ENCODE measurements at regions not wholly inside any gene's neighbourhood (a gene's known extent, or its start where the extent isn't known, plus 50 kb on each side); places are given as distances from the start of the nearest gene placed in this dataset.

DNA sequence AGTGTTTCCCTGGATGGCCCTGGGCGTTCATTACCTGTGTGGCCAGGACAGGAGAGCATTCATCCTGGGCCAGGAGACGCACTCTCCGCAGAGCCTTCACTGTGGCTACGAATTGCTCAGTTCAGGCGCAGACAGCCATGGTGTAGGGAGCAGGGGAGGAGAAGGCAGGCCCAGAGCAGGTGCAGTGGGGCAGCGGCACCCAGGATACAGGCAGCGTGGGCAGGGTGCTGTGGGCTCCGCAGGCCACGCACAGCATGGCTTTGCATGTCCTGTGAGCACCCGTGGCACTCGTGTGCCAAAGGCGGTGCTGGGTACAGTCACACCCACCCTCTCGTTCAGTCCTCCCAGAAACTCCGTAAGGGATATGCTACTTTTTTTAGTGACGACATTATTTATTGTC is 124.2 kb upstream of the B3GAT1 start (continued):
- TF ChIP-seq, protein P1, sequence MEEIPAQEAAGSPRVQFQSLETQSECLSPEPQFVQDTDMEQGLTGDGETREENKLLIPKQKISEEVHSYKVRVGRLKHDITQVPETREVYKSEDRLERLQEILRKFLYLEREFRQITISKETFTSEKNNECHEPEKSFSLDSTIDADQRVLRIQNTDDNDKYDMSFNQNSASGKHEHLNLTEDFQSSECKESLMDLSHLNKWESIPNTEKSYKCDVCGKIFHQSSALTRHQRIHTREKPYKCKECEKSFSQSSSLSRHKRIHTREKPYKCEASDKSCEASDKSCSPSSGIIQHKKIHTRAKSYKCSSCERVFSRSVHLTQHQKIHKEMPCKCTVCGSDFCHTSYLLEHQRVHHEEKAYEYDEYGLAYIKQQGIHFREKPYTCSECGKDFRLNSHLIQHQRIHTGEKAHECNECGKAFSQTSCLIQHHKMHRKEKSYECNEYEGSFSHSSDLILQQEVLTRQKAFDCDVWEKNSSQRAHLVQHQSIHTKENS (CRISPR knock-in tag; IDR thresholded peaks at IDR 0.05) = no peak
- TF ChIP-seq CREBBP (IDR thresholded peaks at IDR 0.05; ENCODE audit: low read depth, low read length) = no peak
- TF ChIP-seq NCOA2 (IDR thresholded peaks at IDR 0.05; ENCODE audit: partially characterized antibody in 2 of 2) = no peak
- TF ChIP-seq SNRNP70 (optimal IDR thresholded peaks at IDR 0.05; ENCODE audit: low read depth, low read length) = no peak
- no peak for TF ChIP-seq ESRRA (IDR thresholded peaks at IDR 0.05; ENCODE audit: borderline replicate concordance, low read depth)
- TF ChIP-seq, protein P2, sequence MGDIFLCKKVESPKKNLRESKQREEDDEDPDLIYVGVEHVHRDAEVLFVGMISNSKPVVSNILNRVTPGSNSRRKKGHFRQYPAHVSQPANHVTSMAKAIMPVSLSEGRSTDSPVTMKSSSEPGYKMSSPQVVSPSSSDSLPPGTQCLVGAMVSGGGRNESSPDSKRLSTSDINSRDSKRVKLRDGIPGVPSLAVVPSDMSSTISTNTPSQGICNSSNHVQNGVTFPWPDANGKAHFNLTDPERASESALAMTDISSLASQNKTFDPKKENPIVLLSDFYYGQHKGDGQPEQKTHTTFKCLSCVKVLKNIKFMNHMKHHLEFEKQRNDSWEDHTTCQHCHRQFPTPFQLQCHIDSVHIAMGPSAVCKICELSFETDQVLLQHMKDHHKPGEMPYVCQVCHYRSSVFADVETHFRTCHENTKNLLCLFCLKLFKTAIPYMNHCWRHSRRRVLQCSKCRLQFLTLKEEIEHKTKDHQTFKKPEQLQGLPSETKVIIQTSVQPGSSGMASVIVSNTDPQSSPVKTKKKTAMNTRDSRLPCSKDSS (IDR thresholded peaks at IDR 0.05; ENCODE audit: low read depth, partially characterized antibody) = no peak
